ENCODE measurements at regions not wholly inside any gene's neighbourhood (a gene's known extent, or its start where the extent isn't known, plus 50 kb on each side); places are given as distances from the start of the nearest gene placed in this dataset.

DNA sequence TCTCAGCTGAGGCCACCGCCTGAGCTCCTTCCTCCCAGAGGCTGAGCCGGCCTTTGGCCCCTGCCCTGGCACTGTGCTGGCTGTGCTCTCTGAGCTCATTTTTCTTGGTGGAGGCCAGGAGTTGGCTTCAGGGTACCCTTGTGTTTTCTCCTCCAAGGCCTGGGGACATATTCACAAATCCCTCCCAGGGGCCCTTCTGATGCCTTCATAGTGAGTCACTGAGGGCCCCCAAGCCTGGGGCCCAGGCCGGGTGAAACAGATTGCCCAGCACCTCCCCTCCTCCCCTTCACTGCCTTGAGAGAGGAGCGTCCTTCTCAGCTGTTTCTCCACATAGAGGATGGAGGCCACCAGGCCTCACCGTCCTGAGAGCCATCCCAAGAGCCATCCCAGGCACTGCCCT lies 105.8 kb downstream of the SIK1 start:
- Histone ChIP-seq H3K9ac (replicated peaks in 1 of 4; ENCODE audit: extremely low read depth in 1 of 4, low read depth in 3 of 4, low read length in 3 of 4) (no peak overlapping the region), H3K14ac (ENCODE audit: insufficient read length) (no peak overlapping the region), H2BK12ac (ENCODE audit: low read depth, low read length) (no peak overlapping the region), H2BK120ac (replicated peaks; ENCODE audit: low read depth, low read length) (no peak overlapping the region), H3K4me1 (replicated peaks in 1 of 4; ENCODE audit: control insufficient read depth in 3 of 4, insufficient read depth in 4 of 4, low read length in 3 of 4) (no peaks in the 10 kb centered on the region), H3K18ac (ENCODE audit: extremely low read depth, low read length) (no peak overlapping the region), H2BK15ac (ENCODE audit: low read length) (no peak overlapping the region), H3K56ac (replicated peaks; ENCODE audit: insufficient read length, low read depth, low read length) (no peak overlapping the region), H3K23me2 (ENCODE audit: low read depth, low read length) (no peaks in the 10 kb centered on the region), H2BK20ac (ENCODE audit: low read length) (no peak overlapping the region), H3K4ac (replicated peaks; ENCODE audit: insufficient read length, low read depth, low read length) (no peak overlapping the region), H2AK5ac (ENCODE audit: low read depth, low read length) (no peak overlapping the region), H3K4me3 (ENCODE audit: extremely low read depth in 1 of 4, insufficient read depth in 2 of 4, low read depth in 3 of 4, low read length in 4 of 4) (no peak overlapping the region), H3K27me3 (replicated peaks in 1 of 4; ENCODE audit: control insufficient read depth in 3 of 4, extremely low read depth in 1 of 4, insufficient read depth in 3 of 4, low read length in 3 of 4) (no peaks in the 10 kb centered on the region), H3K23ac (ENCODE audit: insufficient read length) (no peak overlapping the region), H4K20me1 (replicated peaks in 1 of 2; ENCODE audit: control insufficient read depth in 1 of 2, insufficient read depth in 2 of 2, low read length in 2 of 2) (no peaks in the 10 kb centered on the region), H3K4me2 (ENCODE audit: insufficient read depth in 1 of 2, low read depth in 2 of 2, low read length in 2 of 2) (no peak overlapping the region), H2BK5ac (ENCODE audit: low read depth, low read length) (no peak overlapping the region), H3K36me3 (ENCODE audit: control insufficient read depth in 2 of 4, insufficient read depth in 4 of 4, low read length in 3 of 4) (no peaks in the 10 kb centered on the region), H3K79me2 (ENCODE audit: control insufficient read depth in 1 of 2, insufficient read depth in 2 of 2, low read length in 2 of 2) (no peaks in the 10 kb centered on the region), H4K91ac (replicated peaks; ENCODE audit: insufficient read length, low read length) (no peak overlapping the region), H4K8ac (ENCODE audit: extremely low read depth, insufficient read depth, low read length) (no peak overlapping the region), H4K5ac (ENCODE audit: insufficient read length, low read depth, low read length) (no peak overlapping the region), H2AFZ (ENCODE audit: low read length) (no peak overlapping the region), H3K9me3 (ENCODE audit: insufficient read depth in 2 of 2, low read depth in 1 of 2, low read length in 1 of 2) (peaks cover 9 to 13% of the 10 kb centered on the region in 2 experiments; a peak in 3 of 4 replicates), H3K79me1 (ENCODE audit: low read depth, low read length) (no peaks in the 10 kb centered on the region), H3K27ac (ENCODE audit: low read depth, low read length) (no peak overlapping the region)
- CTCF ChIA-PET (ENCODE audit: partially characterized antibody) = interaction anchor here (0.9 to 1.6 kb wide), 4 partner anchors 8 to 326 kb away, joined by 3 read pairs; no protein-coding TSS in a partner anchor
- DNase-seq (ENCODE audit: low read depth in 1 of 2, low spot score in 2 of 2) (no peak), FAIRE-seq (no peak)
- POLR2A ChIA-PET (ENCODE audit: partially characterized antibody) = no interaction called here
- WGBS, 2 experiments (ENCODE audit: extremely low coverage in 1 of 2, insufficient coverage in 1 of 2, insufficient read length in 1 of 2, insufficient replicate concordance in 2 of 2, low coverage in 1 of 2, low lambda C conversion rate in 2 of 2, missing lambda C conversion rate in 1 of 2) = 86% methylated on average over 5 of the region's 5 CpGs; no CpG with 5 or more reads in 1 of the 2 experiments
- TF ChIP-seq SIX5 (IDR thresholded peaks at IDR 0.05; ENCODE audit: low read depth, low read length) (no peak), NANOG (IDR thresholded peaks at IDR 0.05; ENCODE audit: insufficient read depth, low read depth, low read length, poor library complexity, severe bottlenecking) (no peak), HDAC6 (IDR thresholded peaks at IDR 0.05; ENCODE audit: low read depth, low read length) (no peak), RAD21 (IDR thresholded peaks at IDR 0.05 in 1 of 2, conservative IDR thresholded peaks at IDR 0.05 in 1 of 2; ENCODE audit: low read depth in 2 of 2, low read length in 2 of 2) (no peak), NRF1 (IDR thresholded peaks at IDR 0.05; ENCODE audit: low read depth, low read length) (no peak), SUZ12 (IDR thresholded peaks at IDR 0.05; ENCODE audit: low read length) (no peak), KDM1A (IDR thresholded peaks at IDR 0.05; ENCODE audit: borderline replicate concordance, low read length) (no peak), KDM5A (IDR thresholded peaks at IDR 0.05; ENCODE audit: low read length) (no peak), JUND (IDR thresholded peaks at IDR 0.05; ENCODE audit: low read length) (no peak), CEBPB (IDR thresholded peaks at IDR 0.05; ENCODE audit: low read depth, low read length) (no peak), SIN3A (conservative IDR thresholded peaks at IDR 0.05 in 1 of 2, IDR thresholded peaks at IDR 0.05 in 1 of 2; ENCODE audit: low read depth in 1 of 2, low read length in 2 of 2) (no peak)
- TF ChIP-seq, protein P1, sequence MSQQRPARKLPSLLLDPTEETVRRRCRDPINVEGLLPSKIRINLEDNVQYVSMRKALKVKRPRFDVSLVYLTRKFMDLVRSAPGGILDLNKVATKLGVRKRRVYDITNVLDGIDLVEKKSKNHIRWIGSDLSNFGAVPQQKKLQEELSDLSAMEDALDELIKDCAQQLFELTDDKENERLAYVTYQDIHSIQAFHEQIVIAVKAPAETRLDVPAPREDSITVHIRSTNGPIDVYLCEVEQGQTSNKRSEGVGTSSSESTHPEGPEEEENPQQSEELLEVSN (IDR thresholded peaks at IDR 0.05) = no peak
- TF ChIP-seq, protein P2, sequence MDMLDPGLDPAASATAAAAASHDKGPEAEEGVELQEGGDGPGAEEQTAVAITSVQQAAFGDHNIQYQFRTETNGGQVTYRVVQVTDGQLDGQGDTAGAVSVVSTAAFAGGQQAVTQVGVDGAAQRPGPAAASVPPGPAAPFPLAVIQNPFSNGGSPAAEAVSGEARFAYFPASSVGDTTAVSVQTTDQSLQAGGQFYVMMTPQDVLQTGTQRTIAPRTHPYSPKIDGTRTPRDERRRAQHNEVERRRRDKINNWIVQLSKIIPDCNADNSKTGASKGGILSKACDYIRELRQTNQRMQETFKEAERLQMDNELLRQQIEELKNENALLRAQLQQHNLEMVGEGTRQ (IDR thresholded peaks at IDR 0.05; ENCODE audit: low read length) = no peak

Data from H1 (cell line).